Sigmoid colon (tissue), 6 donors: ENCODE measurements at regions not wholly inside any gene's neighbourhood (a gene's known extent, or its start where the extent isn't known, plus 50 kb on each side); places are given as distances from the start of the nearest gene placed in this dataset.

Source experiments
- DNase-seq: peaks from one replicate; pipeline ENCODE4 v3.0.0-alpha.2; 2019
- H3K27ac ChIP-seq, 4 donors: fragments of 200-600 bp; sonication (generic); one replicate each; pipeline ENCODE4 v1.5.1; 2016 to 2019; ENCODE audit warnings: mild to moderate bottlenecking in 1 of 4
- H3K27me3 ChIP-seq, 3 donors: fragments of 200-600 bp; sonication (generic); one replicate each; pipeline ENCODE4 v1.5.1; 2019; ENCODE audit warnings: mild to moderate bottlenecking in 1 of 3
- H3K36me3 ChIP-seq, 4 donors: fragments of 200-600 bp; sonication (generic); one replicate each; pipeline ENCODE4 v1.5.1; 2016 to 2019
- H3K4me1 ChIP-seq, 4 donors: fragments of 200-600 bp; sonication (generic); one replicate each; pipeline ENCODE4 v1.5.1; 2017 to 2019
- H3K4me3 ChIP-seq, 4 donors: fragments of 200-600 bp; sonication (generic); one replicate each; pipeline ENCODE4 v1.5.1; 2017 to 2019; ENCODE audit warnings: mild to moderate bottlenecking in 2 of 4, moderate library complexity in 1 of 4
- H3K9me3 ChIP-seq, 4 donors: fragments of 200-600 bp in 3 of 4; sonication (generic) in 3 of 4; one replicate each; pipeline versions ENCODE4 v1.5.1 to v1.6.1; 2013 to 2019
- EP300 ChIP-seq, 4 donors: sonication (generic); formaldehyde crosslinking; IDR thresholded peaks; one replicate each; pipeline ENCODE4 v1.6.1; 2017; ENCODE audit warnings: antibody characterized with exemption in 4 of 4
- POLR2A ChIP-seq, 2 donors: fragments of 450-650 bp; IDR thresholded peaks; one replicate each; pipeline ENCODE4 v1.6.1; 2016; ENCODE audit warnings: antibody characterized with exemption in 2 of 2, mild to moderate bottlenecking in 2 of 2, moderate library complexity in 2 of 2
- POLR2AphosphoS5 ChIP-seq, 4 donors: sonication (generic); formaldehyde crosslinking; IDR thresholded peaks; one replicate each; pipeline ENCODE4 v1.6.1; 2017; ENCODE audit warnings: antibody characterized with exemption in 4 of 4
- WGBS, 2 donors: extraction: QIAGEN DNeasy Blood & Tissue Kit; methylation state at CpG; one replicate each; pipeline ENCODE4 v1.1.7; 2013; 5-methylcytosine and 5-hydroxymethylcytosine counted together
- intact Hi-C: fragments of 100-400 bp; cut with DNase I; formaldehyde crosslinking; loops from one replicate; pipeline ENCODE4 v1.15.1; 2023
- TF ChIP-seq, protein P1 (sequence below), 4 experiments: fragments of 450-650 bp in 3 of 4; fragments of 200-600 bp in 1 of 4; IDR thresholded peaks; one replicate each; pipeline ENCODE4 v1.5.1; 2016 to 2019; ENCODE audit warnings: antibody characterized with exemption in 4 of 4, mild to moderate bottlenecking in 3 of 4, moderate library complexity in 2 of 4
- donor health status: healthy with polysubstance abuse.
- donor health status: healthy.

- WGBS, 2 donors = 77 to 84% methylated on average over 3 of the region's 3 CpGs
- no peaks in the 10 kb centered on the region for H3K9me3 ChIP-seq
- DNase-seq = no peak
- intact Hi-C loops = no loop called here
- H3K27ac ChIP-seq = no peak overlapping the region
- no peak overlapping the region for H3K4me3 ChIP-seq
- no peaks in the 10 kb centered on the region for H3K4me1 ChIP-seq
- TF ChIP-seq, protein P1, sequence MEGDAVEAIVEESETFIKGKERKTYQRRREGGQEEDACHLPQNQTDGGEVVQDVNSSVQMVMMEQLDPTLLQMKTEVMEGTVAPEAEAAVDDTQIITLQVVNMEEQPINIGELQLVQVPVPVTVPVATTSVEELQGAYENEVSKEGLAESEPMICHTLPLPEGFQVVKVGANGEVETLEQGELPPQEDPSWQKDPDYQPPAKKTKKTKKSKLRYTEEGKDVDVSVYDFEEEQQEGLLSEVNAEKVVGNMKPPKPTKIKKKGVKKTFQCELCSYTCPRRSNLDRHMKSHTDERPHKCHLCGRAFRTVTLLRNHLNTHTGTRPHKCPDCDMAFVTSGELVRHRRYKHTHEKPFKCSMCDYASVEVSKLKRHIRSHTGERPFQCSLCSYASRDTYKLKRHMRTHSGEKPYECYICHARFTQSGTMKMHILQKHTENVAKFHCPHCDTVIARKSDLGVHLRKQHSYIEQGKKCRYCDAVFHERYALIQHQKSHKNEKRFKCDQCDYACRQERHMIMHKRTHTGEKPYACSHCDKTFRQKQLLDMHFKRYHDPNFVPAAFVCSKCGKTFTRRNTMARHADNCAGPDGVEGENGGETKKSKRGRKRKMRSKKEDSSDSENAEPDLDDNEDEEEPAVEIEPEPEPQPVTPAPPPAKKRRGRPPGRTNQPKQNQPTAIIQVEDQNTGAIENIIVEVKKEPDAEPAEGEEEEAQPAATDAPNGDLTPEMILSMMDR (IDR thresholded peaks at IDR 0.05) = no peak
- TF ChIP-seq EP300 (IDR thresholded peaks at IDR 0.05) (no peak), POLR2A (IDR thresholded peaks at IDR 0.05) (no peak), POLR2AphosphoS5 (IDR thresholded peaks at IDR 0.05) (no peak)
- H3K36me3 ChIP-seq = no peaks in the 10 kb centered on the region
- H3K27me3 ChIP-seq = no peaks in the 10 kb centered on the region
These were observed 476.5 kb downstream of the TMEM114 start for GRCh38 chr16:8113843-8114242.

- no peak for DNase-seq
- intact Hi-C loops = no loop called here
- 81 to 84% methylated on average over 6 of the region's 6 CpGs for WGBS, 2 donors
- H3K4me1 ChIP-seq = no peaks in the 10 kb centered on the region
- no peak for TF ChIP-seq EP300 (IDR thresholded peaks at IDR 0.05)
- no peaks in the 10 kb centered on the region for H3K27me3 ChIP-seq
- H3K36me3 ChIP-seq = no peaks in the 10 kb centered on the region
- H3K9me3 ChIP-seq = no peaks in the 10 kb centered on the region
- no peak overlapping the region for H3K27ac ChIP-seq
- H3K4me3 ChIP-seq = no peak overlapping the region
These were observed 479.5 kb downstream of the TMEM114 start for GRCh38 chr16:8110572-8111514.

- DNase-seq = no peak
- 68 to 72% methylated on average over 18 of the region's 18 CpGs for WGBS, 2 donors
- intact Hi-C loops = no loop called here
- Histone ChIP-seq H3K36me3 (no peaks in the 10 kb centered on the region), H3K9me3 (no peaks in the 10 kb centered on the region), H3K27ac (no peak overlapping the region), H3K4me1 (no peaks in the 10 kb centered on the region), H3K4me3 (no peak overlapping the region), H3K27me3 (no peaks in the 10 kb centered on the region)
- TF ChIP-seq, protein P1 (IDR thresholded peaks at IDR 0.05) = no peak
- TF ChIP-seq POLR2A (IDR thresholded peaks at IDR 0.05) = no peak
- no peak for TF ChIP-seq EP300 (IDR thresholded peaks at IDR 0.05)
- no peak for TF ChIP-seq POLR2AphosphoS5 (IDR thresholded peaks at IDR 0.05)
These were observed 480.6 kb downstream of the TMEM114 start for GRCh38 chr16:8109510-8110369.

GRCh38 chr16:8108991-8109509 is 481.3 kb downstream of the TMEM114 start:
- Histone ChIP-seq H3K9me3 (no peaks in the 10 kb centered on the region), H3K4me1 (no peaks in the 10 kb centered on the region), H3K27me3 (no peaks in the 10 kb centered on the region), H3K27ac (no peak overlapping the region), H3K36me3 (no peaks in the 10 kb centered on the region), H3K4me3 (no peak overlapping the region)
- WGBS, 2 donors = 91 to 92% methylated on average over 15 of the region's 15 CpGs
- no peak for DNase-seq
- TF ChIP-seq, protein P1 (IDR thresholded peaks at IDR 0.05) = no peak
- TF ChIP-seq POLR2A (IDR thresholded peaks at IDR 0.05) (no peak), POLR2AphosphoS5 (IDR thresholded peaks at IDR 0.05) (no peak), EP300 (IDR thresholded peaks at IDR 0.05) (no peak)
- intact Hi-C loops = no loop called here

GRCh38 chr16:8107296-8107695 is 483.0 kb downstream of the TMEM114 start:
- Histone ChIP-seq H3K27ac (no peak overlapping the region), H3K9me3 (no peaks in the 10 kb centered on the region), H3K4me1 (no peaks in the 10 kb centered on the region), H3K4me3 (no peak overlapping the region), H3K36me3 (no peaks in the 10 kb centered on the region), H3K27me3 (no peaks in the 10 kb centered on the region)
- no peak for DNase-seq
- no peak for TF ChIP-seq POLR2A (IDR thresholded peaks at IDR 0.05)
- TF ChIP-seq POLR2AphosphoS5 (IDR thresholded peaks at IDR 0.05) = no peak
- TF ChIP-seq, protein P1 (IDR thresholded peaks at IDR 0.05) = no peak
- TF ChIP-seq EP300 (IDR thresholded peaks at IDR 0.05) = no peak
- 67 to 72% methylated on average over 10 of the region's 10 CpGs for WGBS, 2 donors
- intact Hi-C loops = no loop called here
